A673 (cell line): ENCODE measurements at regions not wholly inside any gene's neighbourhood (a gene's known extent, or its start where the extent isn't known, plus 50 kb on each side); places are given as distances from the start of the nearest gene placed in this dataset.

ENCODE experiments used
- BruUV-seq: library from RNA; stranded (reverse); fragments of 400-500 nt; replicated peaks from 2 replicates; lab custom pipeline; 2021; lab: Mats Ljungman, UMichigan
- CTCF ChIA-PET: fragments of 300-600 bp; sonication (Branson Sonifier 250); formaldehyde crosslinking; loops from one replicate; lab custom pipeline; 2022; ENCODE audit warnings: antibody characterized with exemption; lab: Charles Lee
- POLR2A ChIA-PET: fragments of 300-600 bp; sonication (Branson Sonifier 250); formaldehyde crosslinking; loops from one replicate; lab custom pipeline; 2022; ENCODE audit warnings: antibody characterized with exemption; ENCODE audit not compliant: low non-redundant PET; lab: Charles Lee
- DNase-seq: peaks from one replicate; pipeline ENCODE4 v3.0.0-alpha.2; 2015; ENCODE audit warnings: low spot score
- H3K27ac ChIP-seq: fragments of 200-600 bp; sonication (generic); 2 replicates; pipeline ENCODE4 v1.5.1; 2016; ENCODE audit warnings: mixed run types, low read depth, mild to moderate bottlenecking, mixed read lengths, antibody characterized with exemption, low read length; ENCODE audit not compliant: poor library complexity, severe bottlenecking
- H3K27me3 ChIP-seq: fragments of 200-600 bp; sonication (generic); replicated peaks from 2 replicates; pipeline ENCODE4 v1.6.1; 2017; ENCODE audit warnings: mixed run types, low read depth, mild to moderate bottlenecking, mixed read lengths, antibody characterized with exemption, low read length; ENCODE audit not compliant: insufficient read depth, poor library complexity
- H3K36me3 ChIP-seq: fragments of 200-600 bp; sonication (generic); 2 replicates; pipeline ENCODE4 v1.6.1; 2016; ENCODE audit warnings: mixed run types, mild to moderate bottlenecking, mixed read lengths, antibody characterized with exemption, low read length; ENCODE audit not compliant: insufficient read depth, poor library complexity, severe bottlenecking
- H3K4me1 ChIP-seq: fragments of 200-600 bp; sonication (generic); 2 replicates; pipeline ENCODE4 v1.6.1; 2017; ENCODE audit warnings: mixed run types, mild to moderate bottlenecking, mixed read lengths, antibody characterized with exemption, low read length; ENCODE audit not compliant: insufficient read depth, poor library complexity, severe bottlenecking
- H3K4me3 ChIP-seq: fragments of 200-600 bp; sonication (generic); 2 replicates; pipeline ENCODE4 v1.5.1; 2016; ENCODE audit warnings: low read depth, mixed run types, mild to moderate bottlenecking, mixed read lengths, low read length; ENCODE audit not compliant: poor library complexity, severe bottlenecking
- H3K9me3 ChIP-seq: fragments of 200-600 bp; sonication (generic); 2 replicates; pipeline ENCODE4 v1.6.1; 2016; ENCODE audit warnings: mixed run types, low read depth, mild to moderate bottlenecking, mixed read lengths, antibody characterized with exemption, low read length; ENCODE audit not compliant: poor library complexity, severe bottlenecking
- EZH2 ChIP-seq: fragments of 200-600 bp; sonication (generic); IDR thresholded peaks from 2 replicates; pipeline ENCODE4 v1.6.1; 2017; ENCODE audit warnings: borderline replicate concordance, low read depth, mild to moderate bottlenecking, mixed read lengths, antibody characterized with exemption, low read length; ENCODE audit not compliant: poor library complexity, severe bottlenecking
- intact Hi-C: fragments of 100-400 bp; cut with micrococcal nuclease; formaldehyde crosslinking; loops from one replicate; pipeline ENCODE4 v1.10.0; 2022; ENCODE audit not compliant: unreplicated experiment
- TF ChIP-seq, protein P1 (sequence below): fragments of 300-800, 200-600 bp; sonication (generic); conservative IDR thresholded peaks from 2 replicates; pipeline ENCODE4 v1.5.1; 2017; ENCODE audit warnings: low read depth, mild to moderate bottlenecking, antibody characterized with exemption, low read length, moderate library complexity, mixed read lengths

DNA sequence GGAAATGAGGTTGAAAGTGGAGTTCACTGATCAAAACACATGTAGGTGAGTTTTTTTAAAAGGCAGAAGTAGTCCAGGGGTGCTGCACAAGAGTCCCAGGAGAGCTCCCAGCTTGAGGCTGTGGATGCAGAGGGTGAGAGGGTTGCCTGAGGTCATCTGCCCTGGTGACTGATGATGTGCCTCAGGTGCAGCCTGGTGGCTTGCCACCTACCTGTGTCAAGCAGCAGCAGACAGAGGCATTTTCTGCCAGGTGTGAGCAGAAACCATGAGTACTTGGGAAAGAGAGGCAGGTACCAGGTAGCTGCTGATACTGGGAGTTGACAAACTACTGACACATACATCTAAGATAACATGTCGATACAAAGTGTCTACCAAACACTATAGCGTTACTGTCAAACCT is 92.5 kb downstream of the SCP2D1 start:
- no peaks in the 10 kb centered on the region for H3K4me1 ChIP-seq
- no TSS peak for BruUV-seq
- H3K9me3 ChIP-seq = no peaks in the 10 kb centered on the region
- no peak for TF ChIP-seq EZH2
- TF ChIP-seq, protein P1, sequence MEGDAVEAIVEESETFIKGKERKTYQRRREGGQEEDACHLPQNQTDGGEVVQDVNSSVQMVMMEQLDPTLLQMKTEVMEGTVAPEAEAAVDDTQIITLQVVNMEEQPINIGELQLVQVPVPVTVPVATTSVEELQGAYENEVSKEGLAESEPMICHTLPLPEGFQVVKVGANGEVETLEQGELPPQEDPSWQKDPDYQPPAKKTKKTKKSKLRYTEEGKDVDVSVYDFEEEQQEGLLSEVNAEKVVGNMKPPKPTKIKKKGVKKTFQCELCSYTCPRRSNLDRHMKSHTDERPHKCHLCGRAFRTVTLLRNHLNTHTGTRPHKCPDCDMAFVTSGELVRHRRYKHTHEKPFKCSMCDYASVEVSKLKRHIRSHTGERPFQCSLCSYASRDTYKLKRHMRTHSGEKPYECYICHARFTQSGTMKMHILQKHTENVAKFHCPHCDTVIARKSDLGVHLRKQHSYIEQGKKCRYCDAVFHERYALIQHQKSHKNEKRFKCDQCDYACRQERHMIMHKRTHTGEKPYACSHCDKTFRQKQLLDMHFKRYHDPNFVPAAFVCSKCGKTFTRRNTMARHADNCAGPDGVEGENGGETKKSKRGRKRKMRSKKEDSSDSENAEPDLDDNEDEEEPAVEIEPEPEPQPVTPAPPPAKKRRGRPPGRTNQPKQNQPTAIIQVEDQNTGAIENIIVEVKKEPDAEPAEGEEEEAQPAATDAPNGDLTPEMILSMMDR = no peak
- intact Hi-C loops = no loop called here
- ChIA-PET POLR2A (no interaction called here), CTCF (no interaction called here)
- H3K27me3 ChIP-seq = no peaks in the 10 kb centered on the region
- H3K4me3 ChIP-seq = no peak overlapping the region
- no peak for DNase-seq
- H3K36me3 ChIP-seq = no peaks in the 10 kb centered on the region
- H3K27ac ChIP-seq = no peak overlapping the region

DNA sequence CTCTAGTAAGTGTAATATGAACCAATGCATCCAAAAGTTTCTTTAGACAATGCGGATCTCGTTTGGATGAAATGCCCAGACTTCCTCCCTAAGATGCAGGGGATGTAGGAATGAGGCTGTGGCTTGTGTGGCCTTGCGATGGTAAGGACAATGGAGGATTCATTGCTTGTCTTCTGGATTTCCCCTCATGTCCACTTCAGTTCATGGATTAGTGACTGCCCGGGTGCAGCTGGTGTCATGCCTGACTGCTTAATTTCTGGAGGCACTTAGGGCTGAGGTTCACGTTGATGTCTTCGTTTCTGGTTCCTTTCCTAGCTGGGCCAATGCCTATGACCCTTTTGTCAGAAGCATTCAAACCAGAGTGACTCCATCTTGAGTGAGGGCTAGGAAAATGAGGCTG is 93.8 kb downstream of the SCP2D1 start:
- POLR2A ChIA-PET = no interaction called here
- DNase-seq = no peak
- H3K27ac ChIP-seq = no peak overlapping the region
- no peak overlapping the region for H3K4me3 ChIP-seq
- H3K9me3 ChIP-seq = no peaks in the 10 kb centered on the region
- CTCF ChIA-PET = no interaction called here
- intact Hi-C loops = no loop called here
- no TSS peak for BruUV-seq
- no peaks in the 10 kb centered on the region for H3K4me1 ChIP-seq
- H3K27me3 ChIP-seq = no peaks in the 10 kb centered on the region
- no peaks in the 10 kb centered on the region for H3K36me3 ChIP-seq
- no peak for TF ChIP-seq EZH2
- TF ChIP-seq, protein P1 = no peak

DNA sequence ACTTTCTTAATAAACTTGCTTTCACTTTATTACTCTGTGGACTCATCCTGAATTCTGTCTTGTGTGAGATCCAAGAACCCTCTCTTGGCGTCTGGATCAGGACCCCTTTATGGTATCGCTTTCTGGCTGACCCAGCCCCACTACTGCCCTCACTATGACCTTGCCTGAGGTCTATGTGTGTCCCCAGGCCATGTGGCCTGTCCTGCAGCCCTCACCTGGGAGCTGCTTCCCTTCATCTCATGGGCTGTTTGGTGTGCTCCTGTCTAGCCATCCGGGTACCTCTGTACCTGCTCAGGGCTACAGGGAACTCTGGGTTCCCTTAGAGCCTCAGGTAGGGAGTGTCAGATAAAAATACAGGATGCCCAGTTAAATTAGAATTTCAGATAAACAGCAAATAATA is 94.5 kb downstream of the SCP2D1 start:
- intact Hi-C loops = no loop called here
- no TSS peak for BruUV-seq
- no peaks in the 10 kb centered on the region for H3K27me3 ChIP-seq
- no peak overlapping the region for H3K4me3 ChIP-seq
- CTCF ChIA-PET = no interaction called here
- no peaks in the 10 kb centered on the region for H3K36me3 ChIP-seq
- H3K9me3 ChIP-seq = no peaks in the 10 kb centered on the region
- no peaks in the 10 kb centered on the region for H3K4me1 ChIP-seq
- no peak overlapping the region for H3K27ac ChIP-seq
- TF ChIP-seq EZH2 = no peak
- TF ChIP-seq, protein P1 = no peak
- DNase-seq = no peak
- POLR2A ChIA-PET = no interaction called here
